MCF 10A (cell line): ENCODE measurements at regions not wholly inside any gene's neighbourhood (a gene's known extent, or its start where the extent isn't known, plus 50 kb on each side); places are given as distances from the start of the nearest gene placed in this dataset.
"Not testable (repeated sequence)": the region's sequence is repeated elsewhere in the genome, so short reads cannot be mapped to it uniquely, and the experiment has no call there.

Experiments
- BruUV-seq: library from RNA; stranded (reverse); fragments of 400-500 nt; replicated peaks from 2 replicates; lab custom pipeline; 2021; lab: Mats Ljungman, UMichigan
- CTCF ChIA-PET: fragments of 300-600 bp; sonication (Branson Sonifier 250); formaldehyde crosslinking; extraction: SDS; loops from one replicate; lab custom pipeline; 2021; ENCODE audit warnings: antibody characterized with exemption, inconsistent platforms; lab: Yijun Ruan, JAX
- POLR2A ChIA-PET: fragments of 300-600, 350-650 bp; sonication (Branson Sonifier 250); formaldehyde crosslinking; extraction: SDS; loops from one replicate; lab custom pipeline; 2020; ENCODE audit warnings: antibody characterized with exemption, inconsistent platforms; lab: Yijun Ruan, JAX
- DNase-seq: peaks from one replicate; pipeline ENCODE4 v3.0.0-alpha.2; 2018; ENCODE audit not compliant: unreplicated experiment
- H3K27ac Mint-ChIP-seq: one replicate; pipeline ENCODE4 v1.8.0; 2022; ENCODE audit warnings: mild to moderate bottlenecking, low read depth, mixed read lengths; ENCODE audit not compliant: unreplicated experiment
- H3K27me3 Mint-ChIP-seq: one replicate; pipeline ENCODE4 v1.8.0; 2022; ENCODE audit warnings: mixed read lengths; ENCODE audit not compliant: insufficient read depth, unreplicated experiment
- H3K36me3 Mint-ChIP-seq: one replicate; pipeline ENCODE4 v1.8.0; 2022; ENCODE audit warnings: mild to moderate bottlenecking, moderate library complexity, mixed read lengths; ENCODE audit not compliant: insufficient read depth, unreplicated experiment
- H3K4me1 Mint-ChIP-seq: one replicate; pipeline ENCODE4 v1.8.0; 2022; ENCODE audit warnings: mixed read lengths; ENCODE audit not compliant: insufficient read depth, unreplicated experiment
- H3K4me3 Mint-ChIP-seq: one replicate; pipeline ENCODE4 v1.8.0; 2022; ENCODE audit warnings: mild to moderate bottlenecking, moderate library complexity, mixed read lengths; ENCODE audit not compliant: unreplicated experiment
- H3K9me3 Mint-ChIP-seq: one replicate; pipeline ENCODE4 v1.8.0; 2022; ENCODE audit warnings: mixed read lengths; ENCODE audit not compliant: unreplicated experiment
- CTCF ChIP-seq: fragments of 200-600 bp; IDR thresholded peaks from one replicate; pipeline ENCODE4 v1.8.0; 2022; ENCODE audit warnings: antibody characterized with exemption, mild to moderate bottlenecking; ENCODE audit not compliant: unreplicated experiment
- intact Hi-C: fragments of 100-400 bp; cut with micrococcal nuclease; formaldehyde crosslinking; loops from 2 replicates; pipeline ENCODE4 v1.14.1; 2022

GRCh38 chr22:49006207-49007012 lies 821.3 kb downstream of the BRD1 start:
- no peak for DNase-seq
- no peak overlapping the region for H3K27ac Mint-ChIP-seq
- H3K27me3 Mint-ChIP-seq, result no peaks in the 10 kb centered on the region
- ChIA-PET POLR2A (no interaction called here), CTCF (no interaction called here)
- no peak for TF ChIP-seq CTCF
- no peak overlapping the region for H3K4me3 Mint-ChIP-seq
- no peaks in the 10 kb centered on the region for H3K36me3 Mint-ChIP-seq
- BruUV-seq, result no TSS peak
- H3K9me3 Mint-ChIP-seq, result peaks cover 32% of the 10 kb centered on the region
- no peaks in the 10 kb centered on the region for H3K4me1 Mint-ChIP-seq
- intact Hi-C loops, result no loop called here

GRCh38 chr22:49005557-49005956 lies 822.1 kb downstream of the BRD1 start:
- H3K36me3 Mint-ChIP-seq, result no peaks in the 10 kb centered on the region
- BruUV-seq, result no TSS peak

DNA sequence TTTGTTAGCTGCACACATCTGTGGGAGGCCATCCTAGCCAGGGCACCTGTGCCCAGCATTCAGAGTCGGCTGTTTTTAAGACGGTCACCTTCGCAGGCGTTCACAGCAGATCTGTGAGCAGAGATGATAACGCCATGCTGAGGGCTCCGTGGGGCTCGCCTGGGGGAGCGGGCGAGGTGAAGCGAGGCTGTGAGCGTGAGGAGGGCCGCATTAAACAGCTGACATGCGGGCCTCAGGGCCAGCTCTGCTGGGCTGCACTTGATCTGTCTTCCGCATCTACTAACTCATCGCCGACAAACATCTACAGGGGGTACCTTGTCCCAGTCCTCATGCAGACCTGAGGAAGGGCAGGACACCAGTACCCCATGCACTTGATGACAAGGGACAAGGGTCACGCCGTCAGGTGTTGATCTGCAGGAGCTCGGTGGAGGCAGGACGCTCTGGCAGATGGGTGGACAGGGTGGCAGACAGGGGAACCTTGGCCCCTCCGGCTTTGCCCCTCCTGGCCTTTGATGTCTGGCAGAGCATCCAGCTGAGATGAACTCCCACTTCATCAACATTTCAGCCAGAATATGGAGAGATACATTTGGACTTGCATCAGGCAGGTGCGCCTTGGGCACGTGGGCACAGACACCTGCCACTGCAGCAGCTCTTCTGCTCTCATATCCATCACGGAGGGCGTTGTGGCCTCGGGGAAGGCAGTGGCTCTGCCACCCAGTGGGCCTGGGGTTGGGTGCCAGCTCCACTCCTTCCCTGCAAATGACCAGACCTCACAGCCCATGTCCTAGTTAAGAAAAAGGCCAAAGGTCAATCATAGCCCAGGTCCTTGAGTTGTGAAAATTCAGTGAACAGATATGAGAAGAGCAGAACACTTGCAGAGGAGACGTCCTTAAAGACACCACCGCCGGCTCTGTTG lies 822.9 kb downstream of the BRD1 start:
- TF ChIP-seq CTCF, result no peak
- intact Hi-C loops, result no loop called here
- H3K27ac Mint-ChIP-seq, result no peak overlapping the region
- POLR2A ChIA-PET, result no interaction called here
- CTCF ChIA-PET, result no interaction called here
- peaks cover 47% of the 10 kb centered on the region for H3K9me3 Mint-ChIP-seq
- H3K36me3 Mint-ChIP-seq, result no peaks in the 10 kb centered on the region
- H3K4me1 Mint-ChIP-seq, result no peaks in the 10 kb centered on the region
- H3K27me3 Mint-ChIP-seq, result no peaks in the 10 kb centered on the region
- no peak overlapping the region for H3K4me3 Mint-ChIP-seq
- BruUV-seq, result no TSS peak
- DNase-seq, result no peak

More at GRCh38 chr22:49005557-49005956, 822.1 kb downstream of the BRD1 start:
- no peak for TF ChIP-seq CTCF
- Mint-ChIP-seq H3K27ac (no peak overlapping the region), H3K4me1 (no peaks in the 10 kb centered on the region), H3K4me3 (no peak overlapping the region), H3K27me3 (no peaks in the 10 kb centered on the region), H3K9me3 (peaks cover 40% of the 10 kb centered on the region)
- intact Hi-C loops, result no loop called here
- POLR2A ChIA-PET, result no interaction called here
- CTCF ChIA-PET, result no interaction called here
- DNase-seq, result no peak

GRCh38 chr22:48997605-48998004 lies 830.1 kb downstream of the BRD1 start:
- H3K4me3 Mint-ChIP-seq, H3K4me1 Mint-ChIP-seq, H3K27ac Mint-ChIP-seq, intact Hi-C loops, BruUV-seq, H3K36me3 Mint-ChIP-seq, DNase-seq, H3K27me3 Mint-ChIP-seq: not testable (repeated sequence)
- peaks cover 31% of the 10 kb centered on the region for H3K9me3 Mint-ChIP-seq
- POLR2A ChIA-PET, result interaction anchor here (0.6 kb wide), 1 partner anchor 920 kb away, joined by 3 read pairs; the partner anchor contains the start of gene ALG12
- CTCF ChIA-PET, result interaction anchor here (0.6 kb wide), 1 partner anchor 340 kb away, joined by 3 read pairs; no protein-coding TSS in a partner anchor
